ENCODE measurements at regions not wholly inside any gene's neighbourhood (a gene's known extent, or its start where the extent isn't known, plus 50 kb on each side); places are given as distances from the start of the nearest gene placed in this dataset.

- DNase-seq (ENCODE audit: low read depth in 2 of 2, low spot score in 1 of 2), result no peak
Measured at GRCh38 chr18:73478191-73478590, 610.4 kb upstream of the NETO1 start.

DNA sequence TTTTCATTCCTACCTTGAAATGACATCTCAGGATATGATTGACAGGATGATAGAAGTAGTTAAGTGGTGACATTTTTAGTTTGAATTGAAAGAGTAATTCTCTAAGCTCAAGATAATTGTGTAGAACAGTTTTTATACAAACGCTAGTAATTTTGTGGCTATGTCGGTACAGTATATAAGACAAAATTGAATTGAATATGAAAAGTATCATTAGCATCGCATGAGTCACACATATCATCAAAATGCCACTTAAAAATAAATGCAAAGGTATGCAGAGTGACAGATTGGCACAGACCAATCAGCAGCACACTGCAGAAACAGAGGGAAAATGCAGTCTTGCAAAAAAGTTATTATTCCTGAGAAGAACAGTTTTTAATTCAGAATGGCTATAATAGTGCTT is 608.2 kb upstream of the NETO1 start:
- DNase-seq (ENCODE audit: low read depth in 2 of 2, low spot score in 1 of 2), result no peak

- DNase-seq (ENCODE audit: low read depth in 2 of 2, low spot score in 1 of 2), result no peak
Measured at GRCh38 chr18:73462092-73462491, 594.3 kb upstream of the NETO1 start.

GRCh38 chr18:73461780-73462059 is 593.9 kb upstream of the NETO1 start:
- DNase-seq (ENCODE audit: low read depth in 2 of 2, low spot score in 1 of 2), result no peak

GRCh38 chr18:73461038-73461779 is 593.4 kb upstream of the NETO1 start:
- no peak for DNase-seq (ENCODE audit: low read depth in 2 of 2, low spot score in 1 of 2)

DNA sequence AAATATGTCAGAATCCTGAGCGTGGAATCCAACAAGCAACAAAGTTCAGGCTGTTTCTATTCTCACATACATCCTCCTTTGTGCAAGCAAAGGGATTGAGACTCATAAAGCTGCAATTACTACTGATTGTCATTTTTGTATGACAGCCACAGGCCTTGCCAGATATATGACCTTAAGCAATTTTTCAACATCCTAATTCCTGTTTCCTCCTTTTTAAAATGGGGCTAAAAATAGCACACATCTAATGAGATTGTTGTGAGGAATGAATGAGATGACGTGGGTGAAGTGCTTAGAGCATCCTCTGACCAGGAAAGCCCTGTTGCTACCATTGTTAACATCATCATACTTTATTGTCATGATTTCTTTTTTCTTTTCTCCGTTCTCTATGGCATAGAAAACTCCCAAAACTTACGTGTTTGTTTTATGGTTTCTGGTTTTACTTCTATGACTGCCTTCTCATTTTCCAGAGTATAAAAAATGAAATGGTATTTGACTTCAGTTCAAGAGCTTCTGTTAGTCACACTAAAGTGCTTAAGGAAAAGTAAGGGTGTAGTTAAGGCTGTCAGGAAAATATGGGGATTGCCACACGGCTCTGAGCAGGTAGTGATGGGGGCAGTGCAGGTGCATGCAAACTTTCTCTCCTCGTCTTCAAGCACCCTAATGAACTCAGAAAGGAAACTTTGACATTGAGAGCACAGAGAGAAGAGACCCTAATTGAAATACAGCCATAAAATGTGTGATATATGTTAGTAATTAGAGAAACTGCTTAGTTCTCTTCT is 590.6 kb upstream of the NETO1 start:
- DNase-seq (ENCODE audit: low read depth in 2 of 2, low spot score in 1 of 2), result no peak

DNA sequence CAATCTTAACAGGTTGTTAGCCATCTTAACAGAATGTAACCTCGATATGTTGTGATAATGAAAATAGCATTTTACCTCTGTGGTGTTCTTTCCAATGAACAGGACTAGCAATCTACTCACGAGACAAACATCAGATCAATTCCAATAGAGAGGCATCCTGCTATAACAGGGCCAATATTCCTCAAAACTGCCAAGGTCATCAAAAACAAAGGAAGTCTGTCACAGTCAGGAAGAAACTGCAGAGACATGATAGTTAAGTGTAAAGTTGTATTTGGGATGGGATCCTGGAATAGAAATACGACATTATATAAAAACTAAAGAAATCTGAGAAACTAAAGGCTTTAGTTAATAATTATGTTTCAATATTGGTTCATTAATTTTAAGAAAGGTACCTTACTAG is 588.9 kb upstream of the NETO1 start:
- DNase-seq (ENCODE audit: low read depth in 2 of 2, low spot score in 1 of 2), result no peak

DNA sequence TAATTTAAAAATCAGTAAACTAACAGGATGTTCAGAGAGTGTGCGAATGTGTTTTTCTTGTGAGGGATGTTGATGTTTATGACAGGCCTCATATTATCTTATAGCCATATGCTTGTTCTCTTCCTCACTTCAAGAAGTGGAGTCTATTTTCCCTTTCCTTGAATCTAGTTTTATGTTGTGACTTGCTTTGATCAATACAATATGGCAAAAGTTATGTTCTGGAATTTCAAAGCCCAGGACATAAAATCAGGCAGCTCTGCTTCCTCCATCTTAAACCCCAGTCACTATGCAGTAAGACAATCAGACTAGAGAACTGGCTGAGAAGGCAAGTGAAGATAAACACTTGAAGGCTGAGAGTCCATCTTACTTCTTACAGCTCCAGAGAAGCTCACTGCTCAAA is 585.1 kb upstream of the NETO1 start:
- DNase-seq (ENCODE audit: low read depth in 2 of 2, low spot score in 1 of 2), result no peak

DNA sequence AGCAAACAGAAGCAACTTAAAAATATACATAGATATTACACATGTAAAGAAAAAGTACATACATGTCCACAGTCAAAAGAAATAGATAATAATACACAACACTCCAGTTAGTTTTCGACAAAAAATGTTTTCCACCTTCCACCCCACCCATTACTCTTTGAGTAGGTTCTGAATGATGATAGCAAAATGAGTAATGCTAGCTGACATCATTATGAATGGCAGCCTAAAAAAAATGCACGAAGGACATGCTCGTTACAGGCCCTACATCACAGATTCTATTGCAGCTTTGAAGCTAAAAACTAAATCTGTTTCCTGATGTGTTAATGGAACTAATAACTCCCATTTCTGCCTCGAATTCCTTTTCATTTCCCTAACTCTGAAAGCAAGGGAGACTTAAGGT is 578.7 kb upstream of the NETO1 start:
- no peak for DNase-seq (ENCODE audit: low read depth in 2 of 2, low spot score in 1 of 2)

GRCh38 chr18:73431620-73432019 is 563.8 kb upstream of the NETO1 start:
- no peak for DNase-seq (ENCODE audit: low read depth in 2 of 2, low spot score in 1 of 2)

DNA sequence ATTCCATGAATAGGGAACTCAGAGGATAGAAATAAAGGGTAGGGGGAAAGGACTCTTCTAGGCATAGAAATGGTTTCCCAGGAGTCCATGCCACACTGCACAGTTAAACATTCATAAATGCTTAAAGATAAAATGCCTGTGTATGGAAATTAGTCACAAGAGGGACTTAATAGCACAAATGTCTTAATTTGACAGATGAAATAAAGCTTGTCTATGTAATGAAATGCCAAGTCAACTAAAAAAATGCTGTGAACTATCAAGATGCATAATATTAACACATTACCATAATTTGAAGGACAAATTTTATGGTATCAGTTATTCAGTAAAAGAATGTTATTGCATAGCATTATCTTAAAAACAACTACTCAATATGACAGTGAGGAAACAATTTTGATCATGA is 553.2 kb upstream of the NETO1 start:
- no peak for DNase-seq (ENCODE audit: low read depth in 2 of 2, low spot score in 1 of 2)

DNA sequence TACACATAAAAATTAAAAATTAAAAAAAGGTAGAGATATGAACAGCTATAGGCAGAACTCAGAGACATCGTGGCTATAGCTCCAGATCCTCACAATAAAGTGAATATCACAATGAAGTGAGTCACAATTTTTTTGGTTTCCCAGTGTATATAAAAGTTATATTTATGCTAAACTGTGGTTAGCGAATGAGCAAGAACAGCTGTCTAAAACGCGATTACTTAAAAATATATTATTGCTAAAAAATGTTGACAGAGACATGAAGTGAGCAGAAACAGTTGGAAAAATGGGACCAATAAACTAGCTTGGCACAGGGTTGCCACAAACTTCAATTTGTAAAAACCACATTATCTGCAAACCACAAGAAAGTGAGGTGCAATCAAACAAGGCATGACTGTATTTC is 551.7 kb upstream of the NETO1 start:
- DNase-seq (ENCODE audit: low read depth in 2 of 2, low spot score in 1 of 2), result no peak

- no peak for DNase-seq (ENCODE audit: low read depth in 2 of 2, low spot score in 1 of 2)
Measured at GRCh38 chr18:73414598-73414997, 546.8 kb upstream of the NETO1 start.

DNA sequence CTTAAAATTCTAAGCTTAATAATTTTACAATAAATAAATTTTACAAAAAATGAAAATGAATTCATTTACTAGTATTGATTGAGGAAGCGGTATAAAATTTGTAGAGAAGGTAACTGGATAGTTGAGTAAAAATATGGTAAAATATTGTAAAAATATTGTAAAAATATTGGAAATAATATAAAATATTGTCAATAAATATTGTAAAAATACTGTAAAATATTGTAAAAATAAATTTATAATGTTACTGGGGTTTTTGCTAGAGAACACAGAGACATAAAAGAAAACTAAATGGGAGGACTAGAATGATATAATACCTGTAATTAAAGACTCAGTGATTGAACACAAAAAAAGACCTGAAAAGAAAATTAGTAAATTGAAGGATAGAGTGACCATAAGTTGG is 546.3 kb upstream of the NETO1 start:
- no peak for DNase-seq (ENCODE audit: low read depth in 2 of 2, low spot score in 1 of 2)

- no peak for DNase-seq (ENCODE audit: low read depth in 2 of 2, low spot score in 1 of 2)
Measured at GRCh38 chr18:73409242-73409641, 541.5 kb upstream of the NETO1 start.

DNA sequence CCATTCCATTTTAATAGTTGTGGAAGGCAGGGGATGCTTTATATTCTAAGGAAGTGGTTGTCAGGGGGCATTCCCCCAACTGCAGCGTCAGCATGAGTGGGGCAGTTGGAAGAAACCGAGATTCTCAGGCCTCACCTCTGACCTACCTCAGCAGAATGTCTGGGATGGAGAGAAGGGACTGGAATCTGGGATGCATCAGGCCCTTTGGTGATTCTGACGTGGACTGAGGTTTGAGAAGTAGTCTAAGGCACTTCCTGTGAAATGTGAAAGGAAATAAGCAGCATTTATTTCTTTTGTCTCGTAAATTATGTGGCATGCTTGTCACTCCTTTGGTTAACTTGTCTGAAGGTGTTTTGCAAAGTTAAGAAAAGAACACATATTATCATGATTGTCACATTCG is 540.7 kb upstream of the NETO1 start:
- DNase-seq (ENCODE audit: low read depth in 2 of 2, low spot score in 1 of 2), result no peak

- no peak for DNase-seq (ENCODE audit: low read depth in 2 of 2, low spot score in 1 of 2)
Measured at GRCh38 chr18:73407506-73407905, 539.7 kb upstream of the NETO1 start.

GRCh38 chr18:73384246-73384645 is 516.5 kb upstream of the NETO1 start:
- DNase-seq (ENCODE audit: low read depth in 2 of 2, low spot score in 1 of 2), result no peak

DNA sequence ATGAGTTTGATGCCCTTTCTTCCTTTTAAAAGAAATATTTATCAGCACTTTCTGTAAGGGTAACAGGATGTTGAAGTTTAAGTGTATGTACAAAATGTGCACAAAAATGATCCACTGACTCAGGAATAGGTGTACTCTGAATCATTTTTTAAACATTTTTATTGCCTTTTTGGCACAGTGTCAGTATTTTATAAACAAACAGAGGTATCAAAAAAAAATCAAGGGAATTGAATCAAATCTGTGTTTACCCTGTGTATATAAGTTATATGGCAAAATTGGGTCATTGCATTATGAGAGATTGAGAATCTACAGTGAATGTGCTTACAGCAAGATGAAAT is 513.9 kb upstream of the NETO1 start:
- DNase-seq (ENCODE audit: low read depth in 2 of 2, low spot score in 1 of 2), result no peak

DNA sequence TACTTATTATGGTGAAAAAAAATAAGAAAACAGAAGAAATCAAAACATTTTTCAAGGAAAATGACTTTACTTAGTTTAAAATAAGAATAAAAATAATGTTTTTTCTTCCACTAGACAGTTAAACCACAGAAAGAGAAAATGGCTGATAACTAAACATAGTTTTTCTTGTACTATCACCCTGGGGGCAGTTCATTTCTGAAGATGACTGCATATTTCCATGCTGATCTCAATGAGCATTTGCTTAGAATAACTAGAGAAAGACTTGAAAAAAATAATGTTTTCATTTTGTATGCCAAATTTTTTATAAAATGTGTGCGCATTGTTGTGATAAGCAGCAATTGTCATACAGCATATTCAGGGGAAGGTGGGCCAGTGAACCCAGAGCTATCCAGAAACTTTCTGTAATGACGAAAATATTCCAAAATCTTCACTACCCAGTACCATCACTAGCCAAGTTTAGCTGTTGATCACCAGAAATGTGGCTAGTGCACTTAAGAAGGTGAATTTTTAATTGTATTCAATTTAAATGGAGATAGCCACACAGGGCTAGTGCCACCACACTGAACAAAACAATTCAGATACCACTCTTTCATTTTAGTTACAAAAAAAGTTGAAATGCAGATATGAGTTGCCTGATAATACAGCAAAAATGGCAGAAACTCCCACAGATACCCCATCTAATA is 513.4 kb upstream of the NETO1 start:
- no peak for DNase-seq (ENCODE audit: low read depth in 2 of 2, low spot score in 1 of 2)

- no peak for DNase-seq (ENCODE audit: low read depth in 2 of 2, low spot score in 1 of 2)
Measured at GRCh38 chr18:73366713-73367112, 498.9 kb upstream of the NETO1 start.

DNA sequence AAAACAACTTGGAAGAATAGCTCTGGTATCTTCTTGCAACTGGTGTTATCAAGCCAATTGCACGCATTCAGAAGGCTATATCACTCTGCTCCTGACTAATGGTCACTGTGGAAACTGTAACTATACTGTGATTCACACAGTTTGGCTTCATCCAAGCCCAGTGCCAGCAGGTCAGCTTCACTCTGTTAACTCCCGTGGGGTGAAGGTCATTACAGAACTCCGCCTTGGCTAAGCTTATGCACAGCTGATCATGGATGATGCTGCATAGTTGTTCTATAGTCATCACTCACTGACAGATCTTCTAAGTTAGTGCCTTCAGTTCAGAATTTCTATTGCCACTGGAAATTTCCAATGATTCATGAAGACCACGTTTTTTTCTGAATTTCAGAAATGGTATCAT is 497.2 kb upstream of the NETO1 start:
- DNase-seq (ENCODE audit: low read depth in 2 of 2, low spot score in 1 of 2), result no peak

- no peak for DNase-seq (ENCODE audit: low read depth in 2 of 2, low spot score in 1 of 2)
Measured at GRCh38 chr18:73355121-73355520, 487.3 kb upstream of the NETO1 start.

All from stimulated activated CD8-positive, alpha-beta memory T cell treated with anti-CD3 and anti-CD28 coated beads, Interleukin-4, amount 100 ng/mL, for 4 hours (primary cell).